ENCODE measurements at regions not wholly inside any gene's neighbourhood (a gene's known extent, or its start where the extent isn't known, plus 50 kb on each side); places are given as distances from the start of the nearest gene placed in this dataset.

- TF ChIP-seq YY1 (IDR thresholded peaks at IDR 0.05; ENCODE audit: low read depth): no peak
- no peak for TF ChIP-seq EP300 (IDR thresholded peaks at IDR 0.05; ENCODE audit: borderline replicate concordance)
- TF ChIP-seq USF1 (IDR thresholded peaks at IDR 0.05): no peak
- TF ChIP-seq, protein P1, sequence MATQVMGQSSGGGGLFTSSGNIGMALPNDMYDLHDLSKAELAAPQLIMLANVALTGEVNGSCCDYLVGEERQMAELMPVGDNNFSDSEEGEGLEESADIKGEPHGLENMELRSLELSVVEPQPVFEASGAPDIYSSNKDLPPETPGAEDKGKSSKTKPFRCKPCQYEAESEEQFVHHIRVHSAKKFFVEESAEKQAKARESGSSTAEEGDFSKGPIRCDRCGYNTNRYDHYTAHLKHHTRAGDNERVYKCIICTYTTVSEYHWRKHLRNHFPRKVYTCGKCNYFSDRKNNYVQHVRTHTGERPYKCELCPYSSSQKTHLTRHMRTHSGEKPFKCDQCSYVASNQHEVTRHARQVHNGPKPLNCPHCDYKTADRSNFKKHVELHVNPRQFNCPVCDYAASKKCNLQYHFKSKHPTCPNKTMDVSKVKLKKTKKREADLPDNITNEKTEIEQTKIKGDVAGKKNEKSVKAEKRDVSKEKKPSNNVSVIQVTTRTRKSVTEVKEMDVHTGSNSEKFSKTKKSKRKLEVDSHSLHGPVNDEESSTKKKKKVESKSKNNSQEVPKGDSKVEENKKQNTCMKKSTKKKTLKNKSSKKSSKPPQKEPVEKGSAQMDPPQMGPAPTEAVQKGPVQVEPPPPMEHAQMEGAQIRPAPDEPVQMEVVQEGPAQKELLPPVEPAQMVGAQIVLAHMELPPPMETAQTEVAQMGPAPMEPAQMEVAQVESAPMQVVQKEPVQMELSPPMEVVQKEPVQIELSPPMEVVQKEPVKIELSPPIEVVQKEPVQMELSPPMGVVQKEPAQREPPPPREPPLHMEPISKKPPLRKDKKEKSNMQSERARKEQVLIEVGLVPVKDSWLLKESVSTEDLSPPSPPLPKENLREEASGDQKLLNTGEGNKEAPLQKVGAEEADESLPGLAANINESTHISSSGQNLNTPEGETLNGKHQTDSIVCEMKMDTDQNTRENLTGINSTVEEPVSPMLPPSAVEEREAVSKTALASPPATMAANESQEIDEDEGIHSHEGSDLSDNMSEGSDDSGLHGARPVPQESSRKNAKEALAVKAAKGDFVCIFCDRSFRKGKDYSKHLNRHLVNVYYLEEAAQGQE (IDR thresholded peaks at IDR 0.05; ENCODE audit: low read depth): no peak
- no peak for TF ChIP-seq TCF12 (IDR thresholded peaks at IDR 0.05; ENCODE audit: low read depth)
- TF ChIP-seq ZBTB7A (IDR thresholded peaks at IDR 0.05; ENCODE audit: low read depth): no peak
- TF ChIP-seq NFIC (IDR thresholded peaks at IDR 0.05): no peak
- TF ChIP-seq RAD21 (IDR thresholded peaks at IDR 0.05; ENCODE audit: low read depth): no peak
These were observed 116.6 kb upstream of the PRDX6 start for GRCh38 chr1:173360487-173361063.

All from Ishikawa (cell line).